ENCODE measurements at regions not wholly inside any gene's neighbourhood (a gene's known extent, or its start where the extent isn't known, plus 50 kb on each side); places are given as distances from the start of the nearest gene placed in this dataset.

GRCh38 chr1:70826428-70826827 lies 221.2 kb downstream of the PTGER3 start:
- TF ChIP-seq CTCF (IDR thresholded peaks at IDR 0.05) (no peak), EP300 (IDR thresholded peaks at IDR 0.05; ENCODE audit: low read depth) (no peak), POLR2A (IDR thresholded peaks at IDR 0.05) (no peak), POLR2AphosphoS5 (IDR thresholded peaks at IDR 0.05) (no peak)
